ENCODE measurements at regions not wholly inside any gene's neighbourhood (a gene's known extent, or its start where the extent isn't known, plus 50 kb on each side); places are given as distances from the start of the nearest gene placed in this dataset.
"Not testable (repeated sequence)": the region's sequence is repeated elsewhere in the genome, so short reads cannot be mapped to it uniquely, and the experiment has no call there.

- intact Hi-C loops (cut with DNase I), result no loop called here
- no peak for DNase-seq (ENCODE audit: low spot score)
These were observed 203.7 kb downstream of the MN1 start for GRCh38 chr22:27597703-27598444.

GRCh38 chr22:27598792-27599191 lies 202.8 kb downstream of the MN1 start:
- DNase-seq (ENCODE audit: low spot score), result no peak

GRCh38 chr22:27601195-27601594 lies 200.4 kb downstream of the MN1 start:
- intact Hi-C loops (cut with DNase I), result no loop called here
- DNase-seq (ENCODE audit: low spot score), result no peak

More at GRCh38 chr22:27598792-27599191, 202.8 kb downstream of the MN1 start:
- intact Hi-C loops (cut with DNase I), result no loop called here

- DNase-seq (ENCODE audit: low spot score), result no peak
- intact Hi-C loops (cut with DNase I), result no loop called here
These were observed 199.2 kb downstream of the MN1 start for GRCh38 chr22:27602390-27602789.

GRCh38 chr22:27603111-27603799 lies 198.3 kb downstream of the MN1 start:
- no peak for DNase-seq (ENCODE audit: low spot score)
- intact Hi-C loops (cut with DNase I), result no loop called here

- no peak for DNase-seq (ENCODE audit: low spot score)
- intact Hi-C loops (cut with DNase I), result no loop called here
These were observed 197.8 kb downstream of the MN1 start for GRCh38 chr22:27603800-27604144.

GRCh38 chr22:27605390-27605789 lies 196.2 kb downstream of the MN1 start:
- DNase-seq (ENCODE audit: low spot score), result no peak
- intact Hi-C loops (cut with DNase I), result no loop called here

GRCh38 chr22:27607750-27608149 lies 193.8 kb downstream of the MN1 start:
- intact Hi-C loops (cut with DNase I); DNase-seq (ENCODE audit: low spot score): not testable (repeated sequence)

GRCh38 chr22:27609451-27609888 lies 192.1 kb downstream of the MN1 start:
- DNase-seq (ENCODE audit: low spot score), result no peak
- intact Hi-C loops (cut with DNase I), result no loop called here

GRCh38 chr22:27610164-27610563 lies 191.4 kb downstream of the MN1 start:
- intact Hi-C loops (cut with DNase I); DNase-seq (ENCODE audit: low spot score): not testable (repeated sequence)

GRCh38 chr22:27610863-27611786 lies 190.4 kb downstream of the MN1 start:
- intact Hi-C loops (cut with DNase I), result no loop called here
- no peak for DNase-seq (ENCODE audit: low spot score)

- intact Hi-C loops (cut with DNase I), result no loop called here
- DNase-seq (ENCODE audit: low spot score), result no peak
These were observed 189.4 kb downstream of the MN1 start for GRCh38 chr22:27612115-27612514.

- intact Hi-C loops (cut with DNase I), result no loop called here
These were observed 188.2 kb downstream of the MN1 start for GRCh38 chr22:27613099-27614005.

GRCh38 chr22:27614006-27614649 lies 187.4 kb downstream of the MN1 start:
- intact Hi-C loops (cut with DNase I), result no loop called here
- no peak for DNase-seq (ENCODE audit: low spot score)

More at GRCh38 chr22:27613099-27614005, 188.2 kb downstream of the MN1 start:
- no peak for DNase-seq (ENCODE audit: low spot score)

- intact Hi-C loops (cut with DNase I), result no loop called here
- DNase-seq (ENCODE audit: low spot score), result no peak
These were observed 186.9 kb downstream of the MN1 start for GRCh38 chr22:27614650-27615007.

- no peak for DNase-seq (ENCODE audit: low spot score)
- intact Hi-C loops (cut with DNase I), result no loop called here
These were observed 186.1 kb downstream of the MN1 start for GRCh38 chr22:27615408-27615807.

GRCh38 chr22:27616033-27616432 lies 185.5 kb downstream of the MN1 start:
- no peak for DNase-seq (ENCODE audit: low spot score)
- intact Hi-C loops (cut with DNase I), result no loop called here

GRCh38 chr22:27617214-27617881 lies 184.2 kb downstream of the MN1 start:
- DNase-seq (ENCODE audit: low spot score), result no peak
- intact Hi-C loops (cut with DNase I), result no loop called here
